HEK293T (cell line): ENCODE measurements at regions not wholly inside any gene's neighbourhood (a gene's known extent, or its start where the extent isn't known, plus 50 kb on each side); places are given as distances from the start of the nearest gene placed in this dataset.

ENCODE experiments used
- CTCF ChIA-PET: fragments of 350-600 bp; formaldehyde crosslinking; extraction: SDS; loops from one replicate; lab custom pipeline; 2021; ENCODE audit warnings: antibody characterized with exemption, inconsistent platforms; lab: Yijun Ruan, JAX
- POLR2A ChIA-PET: fragments of 350-600 bp; formaldehyde crosslinking; extraction: SDS; loops from one replicate; lab custom pipeline; 2020; ENCODE audit warnings: antibody characterized with exemption, inconsistent platforms; lab: Yijun Ruan, JAX
- DNase-seq: peaks from one replicate; pipeline ENCODE4 v3.0.0; 2012; ENCODE audit warnings: mixed read lengths; ENCODE audit errors: extremely low spot score
- ARNT ChIP-seq: fragments of 450-650 bp; IDR thresholded peaks from 2 replicates; pipeline ENCODE4 v1.6.1; 2017; ENCODE audit warnings: mild to moderate bottlenecking
- BHLHE40 ChIP-seq: fragments of 450-650 bp; IDR thresholded peaks from 2 replicates; pipeline ENCODE4 v1.6.1; 2016; ENCODE audit warnings: mild to moderate bottlenecking, moderate library complexity, borderline replicate concordance
- CTBP1 ChIP-seq: fragments of 450-650 bp; IDR thresholded peaks from 2 replicates; pipeline ENCODE4 v1.6.1; 2016; ENCODE audit warnings: borderline replicate concordance
- ELF4 ChIP-seq: fragments of 450-650 bp; IDR thresholded peaks from 2 replicates; pipeline ENCODE4 v1.6.1; 2017; ENCODE audit warnings: antibody characterized with exemption
- FOXA1 ChIP-seq: fragments of 450-650 bp; IDR thresholded peaks from 2 replicates; pipeline ENCODE4 v1.6.1; 2016; ENCODE audit warnings: mild to moderate bottlenecking
- FOXK2 ChIP-seq: fragments of 450-650 bp; IDR thresholded peaks from 2 replicates; pipeline ENCODE4 v1.6.1; 2016; ENCODE audit warnings: mild to moderate bottlenecking
- FOXM1 ChIP-seq: fragments of 450-650 bp; IDR thresholded peaks from 2 replicates; pipeline ENCODE4 v1.6.1; 2017; ENCODE audit warnings: mild to moderate bottlenecking, borderline replicate concordance
- HDGF ChIP-seq: fragments of 450-650 bp; IDR thresholded peaks from 2 replicates; pipeline ENCODE4 v1.6.1; 2017; ENCODE audit warnings: antibody characterized with exemption, borderline replicate concordance
- L3MBTL2 ChIP-seq: fragments of 450-650 bp; conservative IDR thresholded peaks from 2 replicates; pipeline ENCODE4 v1.6.1; 2016; ENCODE audit warnings: mild to moderate bottlenecking
- LEF1 ChIP-seq: fragments of 450-650 bp; IDR thresholded peaks from 2 replicates; pipeline ENCODE4 v1.6.1; 2017; ENCODE audit warnings: mild to moderate bottlenecking, borderline replicate concordance
- NFRKB ChIP-seq: fragments of 450-650 bp; IDR thresholded peaks from 2 replicates; pipeline ENCODE4 v1.6.1; 2016; ENCODE audit warnings: mild to moderate bottlenecking, moderate library complexity
- PKNOX1 ChIP-seq: fragments of 450-650 bp; IDR thresholded peaks from 2 replicates; pipeline ENCODE4 v1.6.1; 2016
- SP1 ChIP-seq: fragments of 450-650 bp; IDR thresholded peaks from 2 replicates; pipeline ENCODE4 v1.6.1; 2017
- SUZ12 ChIP-seq: fragments of 450-650 bp; IDR thresholded peaks from 2 replicates; pipeline ENCODE4 v1.6.1; 2016; ENCODE audit warnings: mild to moderate bottlenecking
- TARDBP ChIP-seq: fragments of 450-650 bp; IDR thresholded peaks from 2 replicates; pipeline ENCODE4 v1.6.1; 2016
- ZNF384 ChIP-seq: fragments of 450-650 bp; IDR thresholded peaks from 2 replicates; pipeline ENCODE4 v1.6.1; 2016

GRCh38 chr7:68507668-68508067 lies 1090.6 kb upstream of the AUTS2 start:
- ChIA-PET CTCF (no interaction called here), POLR2A (no interaction called here)
- TF ChIP-seq ELF4 (no peak), L3MBTL2 (no peak), NFRKB (no peak), SUZ12 (no peak), ZNF384 (no peak), FOXM1 (no peak), TARDBP (no peak), HDGF (no peak), FOXA1 (no peak), CTBP1 (no peak), PKNOX1 (no peak), BHLHE40 (no peak), SP1 (no peak), ARNT (no peak), FOXK2 (no peak), LEF1 (no peak)
- DNase-seq, result no peak

- TF ChIP-seq SUZ12 (no peak), BHLHE40 (no peak), FOXA1 (no peak), ARNT (no peak), CTBP1 (no peak), SP1 (no peak), HDGF (no peak), L3MBTL2 (no peak), PKNOX1 (no peak), TARDBP (no peak), NFRKB (no peak)
- ChIA-PET CTCF (no interaction called here), POLR2A (no interaction called here)
- DNase-seq, result no peak
Measured at GRCh38 chr7:68509054-68509453, 1089.2 kb upstream of the AUTS2 start.

- DNase-seq, result no peak
- ChIA-PET CTCF (no interaction called here), POLR2A (no interaction called here)
- TF ChIP-seq ZNF384, result no peak
- TF ChIP-seq CTBP1, result no peak
- no peak for TF ChIP-seq NFRKB
- TF ChIP-seq LEF1, result no peak
- no peak for TF ChIP-seq PKNOX1
- no peak for TF ChIP-seq ELF4
- TF ChIP-seq BHLHE40, result no peak
- TF ChIP-seq FOXK2, result no peak
Measured at GRCh38 chr7:68509603-68510002, 1088.7 kb upstream of the AUTS2 start.

GRCh38 chr7:68511281-68511680 lies 1087.0 kb upstream of the AUTS2 start:
- ChIA-PET POLR2A (no interaction called here), CTCF (no interaction called here)
- TF ChIP-seq HDGF (no peak), LEF1 (no peak), SUZ12 (no peak), ZNF384 (no peak), SP1 (no peak), ARNT (no peak), NFRKB (no peak), CTBP1 (no peak)
- DNase-seq, result no peak

GRCh38 chr7:68512466-68512865 lies 1085.8 kb upstream of the AUTS2 start:
- TF ChIP-seq L3MBTL2 (no peak), FOXA1 (no peak), HDGF (no peak)
- ChIA-PET POLR2A (no interaction called here), CTCF (no interaction called here)
- DNase-seq, result no peak

GRCh38 chr7:68518060-68518459 lies 1080.2 kb upstream of the AUTS2 start:
- DNase-seq, result no peak
- POLR2A ChIA-PET, result no interaction called here
- TF ChIP-seq FOXA1 (no peak), ZNF384 (no peak), L3MBTL2 (no peak), BHLHE40 (no peak), TARDBP (no peak), ARNT (no peak), FOXK2 (no peak), PKNOX1 (no peak), SP1 (no peak), LEF1 (no peak), NFRKB (no peak), FOXM1 (no peak), ELF4 (no peak), SUZ12 (no peak), CTBP1 (no peak), HDGF (no peak)
- CTCF ChIA-PET, result no interaction called here
